Stimulated activated CD4-positive, alpha-beta T cell treated with anti-CD3 and anti-CD28 coated beads, Interleukin-15, amount 100 ng/mL, for 1 hour (primary cell): ENCODE measurements at regions not wholly inside any gene's neighbourhood (a gene's known extent, or its start where the extent isn't known, plus 50 kb on each side); places are given as distances from the start of the nearest gene placed in this dataset.

Experiments used
- DNase-seq, 2 donors: peaks; one replicate each; pipeline ENCODE4 v3.0.0-alpha.2; 2020; ENCODE audit warnings: low read depth in 1 of 2, low spot score in 1 of 2

- DNase-seq = no peak
These were observed 90.5 kb upstream of the TMEM106B start for GRCh38 chr7:12120632-12121031.

DNA sequence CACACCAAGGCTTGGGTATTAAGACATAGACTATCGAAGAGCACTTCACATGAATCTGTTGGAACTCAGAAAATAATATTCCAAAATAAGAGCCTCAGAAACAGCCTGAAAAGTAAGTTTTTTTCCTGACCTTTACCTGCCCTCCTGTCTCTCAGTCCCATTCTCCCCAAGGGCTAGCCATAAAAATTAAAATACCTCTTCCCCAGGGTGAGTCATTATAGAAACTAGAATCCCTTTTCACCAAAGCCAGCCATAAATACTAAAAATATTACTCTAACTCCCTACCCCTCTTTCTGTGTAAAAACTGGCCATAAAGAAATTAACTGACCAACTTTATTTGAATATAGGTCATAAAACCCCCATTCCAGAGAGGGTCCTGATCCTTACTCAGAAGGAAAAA is 87.9 kb upstream of the TMEM106B start:
- DNase-seq = no peak

GRCh38 chr7:12124028-12124427 is 87.1 kb upstream of the TMEM106B start:
- no peak for DNase-seq

- no peak for DNase-seq
These were observed 83.6 kb upstream of the TMEM106B start for GRCh38 chr7:12127455-12127854.

- no peak for DNase-seq
These were observed 80.5 kb upstream of the TMEM106B start for GRCh38 chr7:12130609-12131008.

- DNase-seq = no peak
These were observed 80.0 kb upstream of the TMEM106B start for GRCh38 chr7:12131122-12131521.

DNA sequence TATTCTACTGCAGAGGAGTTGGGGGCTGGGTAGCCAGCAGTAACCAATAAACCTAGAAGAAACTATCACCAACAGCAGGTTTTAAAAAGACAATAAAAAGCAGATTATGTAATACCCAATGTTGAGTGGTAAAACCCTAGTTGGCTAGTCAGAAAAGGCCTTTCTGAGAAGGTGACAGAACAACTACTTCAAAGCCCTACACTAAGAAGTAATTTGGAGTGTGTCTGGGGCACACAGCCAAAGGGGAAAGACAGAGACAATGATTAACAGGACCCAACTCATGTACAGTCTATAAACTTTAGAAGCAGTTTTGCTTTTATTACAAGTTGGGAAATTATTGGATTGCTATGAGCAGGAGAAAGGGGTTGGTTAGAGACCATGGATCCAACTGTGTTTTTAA is 77.2 kb upstream of the TMEM106B start:
- DNase-seq = no peak

- no peak for DNase-seq
These were observed 74.6 kb upstream of the TMEM106B start for GRCh38 chr7:12136523-12136922.

- no peak for DNase-seq
These were observed 73.8 kb upstream of the TMEM106B start for GRCh38 chr7:12137283-12137682.

DNA sequence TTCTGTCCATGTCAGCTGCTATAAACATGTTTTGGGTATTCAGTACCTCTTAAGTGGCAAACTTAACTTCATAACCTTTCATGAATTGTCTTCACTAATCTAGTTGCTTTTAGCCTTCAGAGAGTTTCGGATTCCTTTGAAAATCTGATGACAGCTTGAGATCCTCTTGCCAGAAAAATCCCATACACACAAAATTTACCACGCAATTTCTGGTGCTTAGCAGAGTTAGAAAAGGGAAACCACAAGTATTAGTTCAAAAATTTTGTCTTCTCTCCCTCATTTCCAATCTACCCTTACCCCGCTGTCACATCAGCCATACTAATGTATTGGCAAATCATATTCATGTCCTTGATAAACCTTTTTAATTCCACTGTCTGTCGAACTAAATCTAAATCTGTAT is 72.7 kb upstream of the TMEM106B start:
- no peak for DNase-seq

- no peak for DNase-seq
These were observed 71.7 kb upstream of the TMEM106B start for GRCh38 chr7:12139416-12139815.

GRCh38 chr7:12146813-12147212 is 64.3 kb upstream of the TMEM106B start:
- DNase-seq = no peak

- DNase-seq = no peak
These were observed 58.7 kb upstream of the TMEM106B start for GRCh38 chr7:12152196-12152918.

- DNase-seq = no peak
These were observed 57.0 kb upstream of the TMEM106B start for GRCh38 chr7:12154119-12154518.

DNA sequence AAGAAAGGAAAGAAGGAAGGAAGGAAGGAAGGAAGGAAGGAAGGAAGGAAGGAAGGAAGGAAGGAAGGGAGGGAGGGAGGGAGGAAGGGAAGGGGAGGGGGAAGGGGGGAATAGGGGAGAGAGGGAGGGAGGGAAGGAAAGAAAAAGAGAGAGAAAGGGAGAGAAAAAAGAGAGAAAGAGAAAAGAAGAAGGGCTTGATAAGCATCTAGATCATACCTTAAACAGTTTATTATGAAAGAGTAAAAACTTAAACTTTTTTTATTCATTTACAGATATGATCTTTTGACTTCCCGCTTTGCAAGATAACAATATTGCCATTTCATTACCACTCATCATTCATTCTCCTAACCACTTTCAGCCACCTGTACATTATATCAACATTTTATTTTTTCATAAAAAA is 53.6 kb upstream of the TMEM106B start:
- no peak for DNase-seq

GRCh38 chr7:12158334-12159060 is 52.6 kb upstream of the TMEM106B start:
- DNase-seq = no peak

DNA sequence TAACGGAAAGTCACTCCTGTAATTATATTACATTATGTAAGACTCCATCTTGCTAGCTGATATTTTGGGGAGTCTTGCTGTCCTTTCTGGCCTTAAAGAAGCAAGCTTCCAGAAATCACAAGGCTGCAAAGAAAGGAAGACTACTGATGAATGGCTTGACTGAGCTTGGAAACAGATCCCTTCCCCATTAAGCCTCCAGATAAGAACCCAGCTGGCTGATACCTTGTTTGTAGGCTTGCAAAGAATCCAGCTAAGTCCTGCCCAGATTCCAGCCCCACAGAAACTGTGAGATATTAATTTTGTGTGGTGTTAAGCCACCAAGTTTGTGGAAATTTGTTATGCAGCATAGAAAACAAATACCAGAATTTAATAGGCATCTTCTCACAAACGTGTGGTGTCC is 49.9 kb upstream of the TMEM106B start:
- no peak for DNase-seq
